HEK293 (cell line): ENCODE measurements at regions not wholly inside any gene's neighbourhood (a gene's known extent, or its start where the extent isn't known, plus 50 kb on each side); places are given as distances from the start of the nearest gene placed in this dataset.

Source experiments
- CTCF ChIA-PET: fragments of 350-600 bp; formaldehyde crosslinking; extraction: SDS; loops from one replicate; lab custom pipeline; 2021; ENCODE audit warnings: antibody characterized with exemption; lab: Yijun Ruan, JAX
- POLR2A ChIA-PET: fragments of 300-600 bp; formaldehyde crosslinking; extraction: SDS; loops from one replicate; lab custom pipeline; 2020; ENCODE audit warnings: antibody characterized with exemption, inconsistent platforms; lab: Yijun Ruan, JAX
- H3K27ac ChIP-seq: fragments of 200-500 bp; sonication (Bioruptor generic); 2 replicates; pipeline ENCODE4 v1.5.1; 2014; ENCODE audit warnings: low read depth, low read length, control low read depth, inconsistent platforms; ENCODE audit errors: extremely low read depth
- H3K36me3 ChIP-seq, 2 experiments: fragments of 200-500 bp in 1 of 2; sonication (Bioruptor generic) in 1 of 2; 1 replicate in 1 of 2; 2 replicates in 1 of 2; pipeline ENCODE4 v1.5.1; 2014 to 2017; ENCODE audit warnings: inconsistent platforms in 2 of 2, low read length in 2 of 2; ENCODE audit not compliant: control insufficient read depth in 2 of 2, insufficient read depth in 1 of 2
- H3K4me1 ChIP-seq: fragments of 200-500 bp; sonication (Bioruptor generic); 2 replicates; pipeline ENCODE4 v1.5.1; 2014; ENCODE audit warnings: mild to moderate bottlenecking, low read length, inconsistent platforms; ENCODE audit not compliant: control insufficient read depth, insufficient read depth
- H3K4me3 ChIP-seq: 2 replicates; pipeline ENCODE4 v1.5.1; 2011; ENCODE audit warnings: low read depth, mild to moderate bottlenecking, control low read depth, low read length, moderate library complexity
- H3K9me3 ChIP-seq: fragments of 200-500 bp; sonication (Bioruptor generic); 2 replicates; pipeline ENCODE4 v1.5.1; 2014; ENCODE audit warnings: low read depth, low read length, inconsistent platforms; ENCODE audit not compliant: control insufficient read depth, insufficient read depth
- FEZF1 ChIP-seq: fragments of 450-650 bp; formaldehyde crosslinking; IDR thresholded peaks from 2 replicates; pipeline ENCODE4 v1.5.1; 2016; ENCODE audit warnings: missing biosample characterization, missing genetic modification characterization
- GLIS2 ChIP-seq: fragments of 450-650 bp; formaldehyde crosslinking; IDR thresholded peaks from 2 replicates; pipeline ENCODE4 v1.5.1; 2016; ENCODE audit warnings: missing biosample characterization, missing genetic modification characterization
- IKZF3 ChIP-seq: fragments of 450-650 bp; IDR thresholded peaks from 2 replicates; pipeline ENCODE4 v1.5.0; 2018; ENCODE audit warnings: missing biosample characterization, mild to moderate bottlenecking, missing genetic modification characterization, moderate library complexity
- MYNN ChIP-seq: fragments of 450-650 bp; formaldehyde crosslinking; IDR thresholded peaks from 2 replicates; pipeline ENCODE4 v1.5.1; 2016; ENCODE audit warnings: missing biosample characterization, missing genetic modification characterization, borderline replicate concordance
- OSR2 ChIP-seq: fragments of 450-650 bp; formaldehyde crosslinking; IDR thresholded peaks from 2 replicates; pipeline ENCODE4 v1.5.1; 2016; ENCODE audit warnings: missing biosample characterization, missing genetic modification characterization
- OVOL3 ChIP-seq: fragments of 450-650 bp; formaldehyde crosslinking; IDR thresholded peaks from 2 replicates; pipeline ENCODE4 v1.5.1; 2016; ENCODE audit warnings: missing biosample characterization, missing genetic modification characterization
- SCRT1 ChIP-seq: fragments of 450-650 bp; formaldehyde crosslinking; IDR thresholded peaks from 2 replicates; pipeline ENCODE4 v1.5.1; 2016; ENCODE audit warnings: missing biosample characterization, missing genetic modification characterization, borderline replicate concordance
- SP2 ChIP-seq: fragments of 450-650 bp; formaldehyde crosslinking; IDR thresholded peaks from 2 replicates; pipeline ENCODE4 v1.5.1; 2016; ENCODE audit warnings: missing biosample characterization, missing genetic modification characterization
- SP7 ChIP-seq: fragments of 450-650 bp; formaldehyde crosslinking; IDR thresholded peaks from 2 replicates; pipeline ENCODE4 v1.5.1; 2016; ENCODE audit warnings: missing biosample characterization, missing genetic modification characterization
- WT1 ChIP-seq: fragments of 450-650 bp; formaldehyde crosslinking; IDR thresholded peaks from 2 replicates; pipeline ENCODE4 v1.5.1; 2016; ENCODE audit warnings: missing biosample characterization, missing genetic modification characterization
- ZBTB17 ChIP-seq: fragments of 450-650 bp; formaldehyde crosslinking; IDR thresholded peaks from 2 replicates; pipeline ENCODE4 v1.5.1; 2016; ENCODE audit warnings: missing biosample characterization, missing genetic modification characterization
- ZBTB8A ChIP-seq: fragments of 450-650 bp; formaldehyde crosslinking; IDR thresholded peaks from 2 replicates; pipeline ENCODE4 v1.5.1; 2016; ENCODE audit warnings: missing biosample characterization, missing genetic modification characterization
- ZNF335 ChIP-seq: fragments of 450-650 bp; formaldehyde crosslinking; conservative IDR thresholded peaks from 2 replicates; pipeline ENCODE4 v1.5.1; 2016; ENCODE audit warnings: missing biosample characterization, missing genetic modification characterization
- ZNF354C ChIP-seq: fragments of 450-650 bp; formaldehyde crosslinking; IDR thresholded peaks from 2 replicates; pipeline ENCODE4 v1.5.1; 2016; ENCODE audit warnings: missing biosample characterization, missing genetic modification characterization, low read depth, borderline replicate concordance
- ZNF404 ChIP-seq: fragments of 450-650 bp; formaldehyde crosslinking; IDR thresholded peaks from 2 replicates; pipeline ENCODE4 v1.5.1; 2017; ENCODE audit warnings: missing biosample characterization, missing genetic modification characterization
- ZNF549 ChIP-seq: fragments of 450-650 bp; IDR thresholded peaks from 2 replicates; pipeline ENCODE4 v1.5.1; 2018; ENCODE audit warnings: missing biosample characterization, missing genetic modification characterization, mild to moderate bottlenecking, inconsistent platforms, moderate library complexity
- ZNF768 ChIP-seq: fragments of 450-650 bp; formaldehyde crosslinking; IDR thresholded peaks from 2 replicates; pipeline ENCODE4 v1.5.1; 2018; ENCODE audit warnings: missing biosample characterization, mild to moderate bottlenecking, missing genetic modification characterization
- ZNF843 ChIP-seq: fragments of 450-650 bp; formaldehyde crosslinking; IDR thresholded peaks from 2 replicates; pipeline ENCODE4 v1.5.1; 2016; ENCODE audit warnings: missing biosample characterization, missing genetic modification characterization
- ZSCAN23 ChIP-seq: fragments of 450-650 bp; formaldehyde crosslinking; IDR thresholded peaks from 2 replicates; pipeline ENCODE4 v1.5.1; 2016; ENCODE audit warnings: missing biosample characterization, missing genetic modification characterization
- ZXDB ChIP-seq: fragments of 450-650 bp; formaldehyde crosslinking; IDR thresholded peaks from 2 replicates; pipeline ENCODE4 v1.5.1; 2016; ENCODE audit warnings: missing biosample characterization, missing genetic modification characterization
- TF ChIP-seq, protein P1 (sequence below): fragments of 450-650 bp; formaldehyde crosslinking; IDR thresholded peaks from 2 replicates; pipeline ENCODE4 v1.5.1; 2017; ENCODE audit warnings: missing biosample characterization, missing genetic modification characterization
- TF ChIP-seq, protein P2 (sequence below): fragments of 450-650 bp; formaldehyde crosslinking; IDR thresholded peaks from 2 replicates; pipeline ENCODE4 v1.5.1; 2017; ENCODE audit warnings: missing biosample characterization, missing genetic modification characterization
- TF ChIP-seq, protein P3 (sequence below): fragments of 450-650 bp; IDR thresholded peaks from 2 replicates; pipeline ENCODE4 v1.5.1; 2018; ENCODE audit warnings: missing biosample characterization, mild to moderate bottlenecking, missing genetic modification characterization
- TF ChIP-seq, protein P4 (sequence below): fragments of 450-650 bp; formaldehyde crosslinking; IDR thresholded peaks from 2 replicates; pipeline ENCODE4 v1.5.1; 2017; ENCODE audit warnings: missing biosample characterization, missing genetic modification characterization

DNA sequence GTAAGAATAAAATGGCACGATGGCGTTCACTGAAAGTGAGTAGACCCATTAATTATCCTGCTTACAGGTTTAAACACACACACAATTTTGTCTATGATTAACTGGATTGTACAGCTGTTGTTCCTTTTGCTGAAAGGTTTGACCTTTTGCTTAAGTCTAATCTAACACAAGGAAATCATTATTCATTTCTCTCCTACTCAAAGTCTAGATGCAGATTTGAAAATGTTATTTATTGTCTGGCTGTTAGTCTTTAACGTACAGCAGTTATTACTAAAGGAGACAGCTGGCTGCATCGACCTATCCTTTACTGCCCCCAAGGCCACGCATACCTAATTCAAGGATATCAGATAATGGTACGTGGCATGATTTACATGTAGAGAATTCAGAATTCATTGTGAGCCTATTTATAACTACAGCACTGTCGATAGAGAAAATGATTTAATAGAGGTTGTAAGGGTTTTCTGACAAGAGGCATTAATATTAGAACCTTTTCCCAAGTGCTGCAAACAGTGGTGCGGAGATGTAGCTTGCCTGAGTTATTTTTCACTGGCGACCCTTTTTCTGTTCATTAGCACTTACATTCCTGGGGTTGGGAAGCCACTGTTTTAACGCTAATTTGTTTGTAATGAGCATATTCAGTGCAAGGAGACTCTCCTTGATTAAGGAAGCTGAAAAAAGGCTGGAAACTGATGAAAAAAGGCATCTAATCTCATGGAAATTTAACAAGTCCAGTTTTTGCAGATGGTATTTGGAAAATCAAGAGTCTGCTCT lies 368.4 kb upstream of the GRAMD2B start:
- Histone ChIP-seq H3K9me3 (no peaks in the 10 kb centered on the region), H3K27ac (peak overlapping the region; percentile 85), H3K36me3 (no peaks in the 10 kb centered on the region), H3K4me1 (peaks cover 24% of the 10 kb centered on the region), H3K4me3 (no peak overlapping the region)
- ChIA-PET CTCF (no interaction called here), POLR2A (no interaction called here)
- TF ChIP-seq ZNF354C (tag by site-specific recombination) (no peak), WT1 (tag by site-specific recombination) (0 out of 2 replicates have a peak, but pooled peaks have one; percentile 44), OVOL3 (peak; percentile 34; the same call in 1 of the 2 replicates), SCRT1 (tag by site-specific recombination) (peak; percentile 26; the same call in 1 of the 2 replicates), ZNF335 (tag by site-specific recombination) (0 out of 2 replicates have a peak, but pooled peaks have one; percentile 11), GLIS2 (tag by site-specific recombination) (no peak), ZNF768 (tag by site-specific recombination) (no peak), ZNF404 (tag by site-specific recombination) (no peak), ZBTB17 (tag by site-specific recombination) (peak; percentile 87), IKZF3 (peak; percentile 66; the same call in 1 of the 2 replicates), MYNN (tag by site-specific recombination) (no peak), OSR2 (tag by site-specific recombination) (peak; percentile 46; the same call in 1 of the 2 replicates), ZNF843 (tag by site-specific recombination) (peak; percentile 69), ZSCAN23 (tag by site-specific recombination) (0 out of 2 replicates have a peak, but pooled peaks have one; percentile 28), ZBTB8A (tag by site-specific recombination) (0 out of 2 replicates have a peak, but pooled peaks have one; percentile 19), ZNF549 (tag by site-specific recombination) (no peak), SP2 (no peak), ZXDB (tag by site-specific recombination) (peak; percentile 43), FEZF1 (peak; percentile 87), SP7 (peak; percentile 94)
- TF ChIP-seq, protein P1, sequence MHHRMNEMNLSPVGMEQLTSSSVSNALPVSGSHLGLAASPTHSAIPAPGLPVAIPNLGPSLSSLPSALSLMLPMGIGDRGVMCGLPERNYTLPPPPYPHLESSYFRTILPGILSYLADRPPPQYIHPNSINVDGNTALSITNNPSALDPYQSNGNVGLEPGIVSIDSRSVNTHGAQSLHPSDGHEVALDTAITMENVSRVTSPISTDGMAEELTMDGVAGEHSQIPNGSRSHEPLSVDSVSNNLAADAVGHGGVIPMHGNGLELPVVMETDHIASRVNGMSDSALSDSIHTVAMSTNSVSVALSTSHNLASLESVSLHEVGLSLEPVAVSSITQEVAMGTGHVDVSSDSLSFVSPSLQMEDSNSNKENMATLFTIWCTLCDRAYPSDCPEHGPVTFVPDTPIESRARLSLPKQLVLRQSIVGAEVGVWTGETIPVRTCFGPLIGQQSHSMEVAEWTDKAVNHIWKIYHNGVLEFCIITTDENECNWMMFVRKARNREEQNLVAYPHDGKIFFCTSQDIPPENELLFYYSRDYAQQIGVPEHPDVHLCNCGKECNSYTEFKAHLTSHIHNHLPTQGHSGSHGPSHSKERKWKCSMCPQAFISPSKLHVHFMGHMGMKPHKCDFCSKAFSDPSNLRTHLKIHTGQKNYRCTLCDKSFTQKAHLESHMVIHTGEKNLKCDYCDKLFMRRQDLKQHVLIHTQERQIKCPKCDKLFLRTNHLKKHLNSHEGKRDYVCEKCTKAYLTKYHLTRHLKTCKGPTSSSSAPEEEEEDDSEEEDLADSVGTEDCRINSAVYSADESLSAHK (tag by site-specific recombination): 0 out of 2 replicates have a peak, but pooled peaks have one; percentile 18
- TF ChIP-seq, protein P2, sequence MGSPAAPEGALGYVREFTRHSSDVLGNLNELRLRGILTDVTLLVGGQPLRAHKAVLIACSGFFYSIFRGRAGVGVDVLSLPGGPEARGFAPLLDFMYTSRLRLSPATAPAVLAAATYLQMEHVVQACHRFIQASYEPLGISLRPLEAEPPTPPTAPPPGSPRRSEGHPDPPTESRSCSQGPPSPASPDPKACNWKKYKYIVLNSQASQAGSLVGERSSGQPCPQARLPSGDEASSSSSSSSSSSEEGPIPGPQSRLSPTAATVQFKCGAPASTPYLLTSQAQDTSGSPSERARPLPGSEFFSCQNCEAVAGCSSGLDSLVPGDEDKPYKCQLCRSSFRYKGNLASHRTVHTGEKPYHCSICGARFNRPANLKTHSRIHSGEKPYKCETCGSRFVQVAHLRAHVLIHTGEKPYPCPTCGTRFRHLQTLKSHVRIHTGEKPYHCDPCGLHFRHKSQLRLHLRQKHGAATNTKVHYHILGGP (tag by site-specific recombination): peak; percentile 66; the same call in 1 of the 2 replicates
- TF ChIP-seq, protein P3, sequence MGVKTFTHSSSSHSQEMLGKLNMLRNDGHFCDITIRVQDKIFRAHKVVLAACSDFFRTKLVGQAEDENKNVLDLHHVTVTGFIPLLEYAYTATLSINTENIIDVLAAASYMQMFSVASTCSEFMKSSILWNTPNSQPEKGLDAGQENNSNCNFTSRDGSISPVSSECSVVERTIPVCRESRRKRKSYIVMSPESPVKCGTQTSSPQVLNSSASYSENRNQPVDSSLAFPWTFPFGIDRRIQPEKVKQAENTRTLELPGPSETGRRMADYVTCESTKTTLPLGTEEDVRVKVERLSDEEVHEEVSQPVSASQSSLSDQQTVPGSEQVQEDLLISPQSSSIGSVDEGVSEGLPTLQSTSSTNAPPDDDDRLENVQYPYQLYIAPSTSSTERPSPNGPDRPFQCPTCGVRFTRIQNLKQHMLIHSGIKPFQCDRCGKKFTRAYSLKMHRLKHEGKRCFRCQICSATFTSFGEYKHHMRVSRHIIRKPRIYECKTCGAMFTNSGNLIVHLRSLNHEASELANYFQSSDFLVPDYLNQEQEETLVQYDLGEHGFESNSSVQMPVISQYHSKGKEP (tag by site-specific recombination): peak; percentile 59; the same call in 1 of the 2 replicates
- TF ChIP-seq, protein P4, sequence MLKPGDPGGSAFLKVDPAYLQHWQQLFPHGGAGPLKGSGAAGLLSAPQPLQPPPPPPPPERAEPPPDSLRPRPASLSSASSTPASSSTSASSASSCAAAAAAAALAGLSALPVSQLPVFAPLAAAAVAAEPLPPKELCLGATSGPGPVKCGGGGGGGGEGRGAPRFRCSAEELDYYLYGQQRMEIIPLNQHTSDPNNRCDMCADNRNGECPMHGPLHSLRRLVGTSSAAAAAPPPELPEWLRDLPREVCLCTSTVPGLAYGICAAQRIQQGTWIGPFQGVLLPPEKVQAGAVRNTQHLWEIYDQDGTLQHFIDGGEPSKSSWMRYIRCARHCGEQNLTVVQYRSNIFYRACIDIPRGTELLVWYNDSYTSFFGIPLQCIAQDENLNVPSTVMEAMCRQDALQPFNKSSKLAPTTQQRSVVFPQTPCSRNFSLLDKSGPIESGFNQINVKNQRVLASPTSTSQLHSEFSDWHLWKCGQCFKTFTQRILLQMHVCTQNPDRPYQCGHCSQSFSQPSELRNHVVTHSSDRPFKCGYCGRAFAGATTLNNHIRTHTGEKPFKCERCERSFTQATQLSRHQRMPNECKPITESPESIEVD (tag by site-specific recombination): peak; percentile 58
